ENCODE measurements at regions not wholly inside any gene's neighbourhood (a gene's known extent, or its start where the extent isn't known, plus 50 kb on each side); places are given as distances from the start of the nearest gene placed in this dataset.

DNA sequence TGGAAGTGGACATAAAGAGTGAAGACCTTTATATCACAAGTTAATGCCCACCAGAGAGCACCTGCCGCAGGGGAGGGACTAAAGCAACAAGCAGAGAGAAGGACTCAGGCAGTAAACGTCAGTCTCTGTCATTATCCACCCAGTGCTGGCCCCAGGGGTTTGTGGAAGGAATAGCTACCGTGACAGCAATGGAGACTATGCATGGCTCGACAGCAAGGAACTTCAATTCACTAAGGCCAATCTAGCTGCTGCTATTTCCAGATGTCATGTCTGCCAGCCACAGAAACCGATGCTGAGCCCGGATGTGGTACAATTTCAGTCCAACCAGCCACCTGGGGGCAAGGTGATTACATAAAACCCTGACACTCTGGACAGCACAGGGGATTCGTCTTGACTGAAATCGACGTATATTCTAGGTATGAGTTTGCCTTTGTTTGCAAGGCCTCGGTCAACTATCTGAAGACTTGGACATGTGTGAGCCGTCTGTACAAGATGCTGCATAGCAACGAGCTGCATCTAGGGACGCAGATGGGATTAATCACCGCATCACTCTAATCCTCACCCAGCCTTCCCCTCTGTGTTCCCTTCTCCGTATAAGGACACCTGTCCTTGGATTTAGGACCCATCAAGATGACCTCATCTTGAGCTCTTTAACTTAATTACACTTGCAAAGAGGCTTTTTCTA lies 154.1 kb upstream of the SH3BP4 start:
- no peak for TF ChIP-seq CTCF (IDR thresholded peaks at IDR 0.05)
- no peak for TF ChIP-seq POLR2A (IDR thresholded peaks at IDR 0.05)
- H3K9me3 ChIP-seq: no peaks in the 10 kb centered on the region
- intact Hi-C loops (cut with DNase I): no loop called here
- H3K27me3 ChIP-seq: no peaks in the 10 kb centered on the region
- no peaks in the 10 kb centered on the region for H3K36me3 ChIP-seq
- H3K4me1 ChIP-seq: peaks cover 0 to 27% (median 9%) of the 10 kb centered on the region in 4 donors
- no peak overlapping the region for H3K4me3 ChIP-seq
- WGBS (ENCODE audit: insufficient coverage, low coverage, low lambda C conversion rate, missing lambda C conversion rate): 80% methylated on average over 7 of the region's 15 CpGs
- H3K27ac ChIP-seq: no peak overlapping the region
- DNase-seq (no peak), ATAC-seq (no peak)

DNA sequence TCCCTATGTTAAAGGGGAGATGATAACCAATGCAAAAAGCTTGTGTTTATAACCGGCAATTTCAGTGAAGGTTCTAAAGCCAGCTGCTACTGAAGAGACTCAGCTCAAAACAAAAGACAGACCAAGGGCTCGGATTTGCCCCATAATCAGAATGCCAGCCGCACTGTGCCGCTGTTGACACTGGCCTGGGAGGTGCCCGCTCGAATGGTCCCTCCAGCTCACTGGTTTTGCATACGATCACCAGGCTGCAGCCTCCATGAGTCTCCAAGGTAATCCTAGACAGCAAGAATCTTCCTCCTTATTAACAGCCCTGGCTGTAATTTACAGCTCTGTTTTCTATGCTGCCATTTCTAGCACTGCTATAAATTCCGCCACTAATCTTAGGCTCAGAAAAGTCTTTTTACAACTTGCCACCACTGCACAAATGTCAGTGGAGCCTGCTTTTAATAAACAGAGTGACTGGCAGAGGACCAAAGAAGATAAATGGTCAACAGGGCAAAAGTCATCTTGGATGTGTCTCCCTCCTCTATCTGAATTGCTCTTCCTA lies 155.7 kb upstream of the SH3BP4 start:
- Histone ChIP-seq H3K27me3 (no peaks in the 10 kb centered on the region), H3K27ac (peak overlapping the region; percentile 31 to 64 (median 41)), H3K36me3 (no peaks in the 10 kb centered on the region), H3K9me3 (no peaks in the 10 kb centered on the region), H3K4me3 (peak overlapping the region in 2 of 3 donors; percentile 3 to 25), H3K4me1 (peaks cover 0 to 20% (median 7%) of the 10 kb centered on the region in 4 donors)
- DNase-seq (peak; percentile 59 to 76 (median 72)), ATAC-seq (peak; percentile 85 to 92 (median 88))
- intact Hi-C loops (cut with DNase I): no loop called here
- TF ChIP-seq CTCF (IDR thresholded peaks at IDR 0.05): peak in 2 of 4 donors; percentile 15 to 25
- no peak for TF ChIP-seq POLR2A (IDR thresholded peaks at IDR 0.05)
- WGBS (ENCODE audit: insufficient coverage, low coverage, low lambda C conversion rate, missing lambda C conversion rate): 18% methylated on average over 2 of the region's 8 CpGs

GRCh38 chr2:234795272-234795920 lies 156.4 kb upstream of the SH3BP4 start:
- intact Hi-C loops (cut with DNase I): no loop called here
- Histone ChIP-seq H3K9me3 (no peaks in the 10 kb centered on the region), H3K4me3 (peak overlapping the region in 2 of 3 donors; percentile 3 to 25), H3K36me3 (no peaks in the 10 kb centered on the region), H3K27me3 (no peaks in the 10 kb centered on the region), H3K27ac (peak overlapping the region; percentile 16 to 64 (median 41)), H3K4me1 (peaks cover 0 to 20% (median 7%) of the 10 kb centered on the region in 4 donors)
- no peak for DNase-seq
- TF ChIP-seq CTCF (IDR thresholded peaks at IDR 0.05): no peak
- no peak for TF ChIP-seq POLR2A (IDR thresholded peaks at IDR 0.05)
- ATAC-seq: peak; percentile 78 to 83 (median 80)
- 18% methylated on average over 6 of the region's 6 CpGs for WGBS (ENCODE audit: insufficient coverage, low coverage, low lambda C conversion rate, missing lambda C conversion rate)

DNA sequence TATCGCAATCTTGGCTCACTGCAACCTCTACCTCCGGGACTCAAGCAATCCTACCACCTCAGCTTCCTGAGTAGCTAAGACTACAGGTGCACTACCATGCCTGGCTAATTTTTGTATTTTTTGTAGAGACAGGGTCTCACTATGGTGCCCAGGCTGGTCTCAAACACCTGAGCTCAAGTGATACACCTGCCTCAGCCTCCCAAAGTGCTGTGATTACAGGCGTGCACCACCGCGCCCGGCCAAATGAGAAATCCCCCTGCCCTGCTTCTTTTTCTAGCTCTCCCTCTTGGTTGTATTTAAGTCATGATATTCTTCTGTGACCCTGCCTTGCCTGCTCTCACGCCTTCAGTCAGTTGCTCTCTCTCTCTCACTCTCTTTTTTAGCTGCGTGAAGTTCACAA lies 157.0 kb upstream of the SH3BP4 start:
- ATAC-seq: no peak
- intact Hi-C loops (cut with DNase I): no loop called here
- peak overlapping the region; percentile 16 to 64 (median 41) for H3K27ac ChIP-seq
- no peaks in the 10 kb centered on the region for H3K9me3 ChIP-seq
- H3K27me3 ChIP-seq: no peaks in the 10 kb centered on the region
- WGBS (ENCODE audit: insufficient coverage, low coverage, low lambda C conversion rate, missing lambda C conversion rate): 80% methylated on average over 6 of the region's 8 CpGs
- H3K36me3 ChIP-seq: no peaks in the 10 kb centered on the region
- no peak for DNase-seq
- no peak overlapping the region for H3K4me3 ChIP-seq
- TF ChIP-seq POLR2A (IDR thresholded peaks at IDR 0.05) (no peak), CTCF (IDR thresholded peaks at IDR 0.05) (no peak)
- H3K4me1 ChIP-seq: peaks cover 0 to 20% (median 7%) of the 10 kb centered on the region in 4 donors
